GM18861 (cell line): ENCODE measurements at regions not wholly inside any gene's neighbourhood (a gene's known extent, or its start where the extent isn't known, plus 50 kb on each side); places are given as distances from the start of the nearest gene placed in this dataset.
"Not testable (repeated sequence)": the region's sequence is repeated elsewhere in the genome, so short reads cannot be mapped to it uniquely, and the experiment has no call there.

Source experiments
- ATAC-seq: cut with Tn5 transposase; IDR thresholded peaks from one replicate; pipeline ENCODE4 v1.9.1; 2021; ENCODE audit not compliant: unreplicated experiment

- ATAC-seq = no peak
These were observed 732.1 kb upstream of the RIOK2 start for GRCh38 chr5:97915106-97915505.

DNA sequence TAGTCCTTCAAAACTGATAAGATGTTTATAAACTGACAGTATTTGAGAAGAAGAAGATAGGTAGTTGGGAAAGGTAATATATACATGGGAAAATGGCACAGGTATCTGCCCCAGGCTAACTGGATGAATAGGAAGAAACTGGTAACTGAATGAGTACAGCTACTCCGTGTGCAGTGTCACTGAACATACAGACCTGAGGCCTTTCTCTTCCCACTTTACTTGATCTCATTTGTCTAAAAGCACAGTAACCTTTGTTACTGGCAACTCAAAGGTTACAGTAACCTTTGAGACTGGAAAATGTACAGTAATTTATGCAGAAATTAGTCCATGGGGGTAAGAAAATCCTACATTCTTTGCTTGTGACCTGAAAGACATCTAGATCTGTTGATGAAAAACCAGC lies 735.0 kb upstream of the RIOK2 start:
- no peak for ATAC-seq

DNA sequence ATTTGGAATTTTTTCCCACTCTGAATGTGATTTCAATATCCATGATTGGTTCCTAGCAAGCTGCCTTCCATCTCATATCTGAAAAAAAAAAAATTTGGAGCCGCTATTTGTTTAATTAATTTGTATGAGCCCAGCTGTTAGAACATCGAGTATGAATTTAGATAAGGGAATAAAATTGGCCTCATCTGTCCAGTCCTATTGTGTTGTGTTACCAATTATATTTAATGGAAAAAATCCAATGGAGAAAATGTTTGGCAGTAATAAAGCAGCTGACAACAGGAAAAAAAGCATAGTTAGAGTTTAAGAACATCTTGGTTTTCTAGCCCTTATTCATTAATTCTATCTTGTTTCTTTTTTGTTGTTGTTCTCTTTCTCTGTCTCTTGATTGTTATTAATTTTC lies 735.6 kb upstream of the RIOK2 start:
- ATAC-seq = no peak

DNA sequence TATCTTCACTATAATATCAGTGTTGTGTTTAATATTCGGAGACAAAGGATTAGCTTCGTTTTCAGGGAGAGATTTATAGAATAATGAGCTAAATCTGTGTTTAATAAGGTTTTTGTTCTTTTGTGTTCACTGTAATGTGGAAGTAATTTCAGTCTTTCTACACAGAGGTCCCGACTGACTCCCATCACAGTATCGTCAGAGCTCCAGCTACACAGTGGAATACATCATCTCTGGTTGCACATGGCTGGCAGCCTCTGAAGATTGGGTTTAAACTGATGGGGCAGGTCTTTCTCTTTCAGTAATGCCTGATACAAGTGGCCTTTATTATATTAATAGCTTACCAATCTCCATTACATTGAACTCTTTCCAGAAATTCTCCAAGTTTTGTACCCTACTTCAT lies 736.7 kb upstream of the RIOK2 start:
- ATAC-seq = no peak

DNA sequence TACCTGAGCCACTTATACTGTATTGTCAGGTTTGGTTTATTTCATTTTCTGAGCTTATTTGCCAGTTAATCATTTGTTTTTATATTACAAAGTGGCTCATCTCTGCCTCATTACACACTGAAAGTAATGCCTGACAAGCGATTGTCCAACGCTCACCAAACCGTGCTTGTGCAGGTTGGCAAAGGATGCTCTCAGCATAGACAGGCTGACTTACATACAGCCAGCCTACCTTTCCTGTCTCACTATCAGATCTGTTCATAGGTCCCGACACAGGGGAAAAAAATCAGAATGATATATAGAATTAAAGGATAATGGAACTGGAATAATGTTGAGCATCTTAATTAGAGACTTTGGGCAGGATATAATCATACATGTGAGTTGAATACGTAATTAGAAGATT lies 739.7 kb upstream of the RIOK2 start:
- ATAC-seq = no peak

GRCh38 chr5:97923496-97923895 lies 740.4 kb upstream of the RIOK2 start:
- ATAC-seq = peak; percentile 67

DNA sequence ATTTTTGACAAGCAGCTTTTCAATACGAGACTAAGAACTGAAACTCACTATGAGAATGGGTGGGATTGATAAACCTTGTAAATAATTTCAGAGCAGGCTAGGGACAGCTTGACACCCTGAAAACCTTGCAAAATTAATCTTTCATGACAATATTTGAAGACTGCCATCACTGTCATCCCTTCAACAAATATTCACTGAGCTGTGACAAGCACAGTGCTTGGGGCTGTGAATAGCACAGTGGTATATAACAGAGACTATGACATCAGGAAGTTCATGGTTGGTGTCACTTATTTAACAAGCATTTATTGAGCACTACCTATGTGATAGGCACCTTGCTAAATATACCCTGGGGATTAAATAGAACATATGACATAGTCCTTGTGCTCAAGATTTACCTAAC lies 741.0 kb upstream of the RIOK2 start:
- peak; percentile 77 for ATAC-seq

DNA sequence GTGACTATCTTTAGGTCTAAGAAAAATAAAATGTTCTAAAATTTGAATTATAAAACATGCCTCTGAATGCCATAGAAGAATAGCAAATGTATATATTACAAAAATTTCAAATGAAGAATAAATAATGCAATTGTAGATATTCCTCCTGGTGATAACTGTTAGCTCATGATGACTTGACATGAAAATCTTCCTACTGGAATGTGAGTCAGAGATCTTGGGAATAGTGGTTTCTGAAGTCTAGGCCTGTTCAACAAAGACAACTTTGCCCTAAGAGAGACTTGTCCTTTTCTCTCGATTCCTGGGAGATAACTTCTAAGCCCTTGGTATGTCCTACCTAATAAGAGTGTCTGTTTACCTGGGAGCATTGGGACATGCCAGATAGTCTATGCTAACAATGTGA lies 746.3 kb upstream of the RIOK2 start:
- ATAC-seq = no peak

DNA sequence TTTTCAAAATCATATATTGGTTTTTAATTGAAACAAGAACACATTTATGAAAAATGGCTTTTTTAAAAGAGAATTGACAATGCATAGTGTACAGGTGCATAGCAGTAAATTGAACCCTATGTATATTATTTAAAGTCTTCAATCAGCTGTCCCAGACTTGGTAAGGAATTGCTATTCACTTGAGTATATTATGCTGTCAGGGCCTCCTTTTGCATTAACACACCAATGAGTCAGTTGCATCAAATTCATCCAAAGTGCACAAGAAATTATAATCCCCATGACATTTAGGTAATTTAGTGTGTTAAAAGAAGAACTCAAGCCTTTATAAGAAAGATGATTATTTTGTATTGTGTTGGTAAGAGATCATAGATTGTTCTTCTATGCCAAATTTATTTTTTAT lies 748.8 kb upstream of the RIOK2 start:
- ATAC-seq = no peak

- ATAC-seq = no peak
These were observed 753.2 kb upstream of the RIOK2 start for GRCh38 chr5:97936231-97936630.

GRCh38 chr5:97937846-97938245 lies 754.8 kb upstream of the RIOK2 start:
- ATAC-seq = no peak

DNA sequence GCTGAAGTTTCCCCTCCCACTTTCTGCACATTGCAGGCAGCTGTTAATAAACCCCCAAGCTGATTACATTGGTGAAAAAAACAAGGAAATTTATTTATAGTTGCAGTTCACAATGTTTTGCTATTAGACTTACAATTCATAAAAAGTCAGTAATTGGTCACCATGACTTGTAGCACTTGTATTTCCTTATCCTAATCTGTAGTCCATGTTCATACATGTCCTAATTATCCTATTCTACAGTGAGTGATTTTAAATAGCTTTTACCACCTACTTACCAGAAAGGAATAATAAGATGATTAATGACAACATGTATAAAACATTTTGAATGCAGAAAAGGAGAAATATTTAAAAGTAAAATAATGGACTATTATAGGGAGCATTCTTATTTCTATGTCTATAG lies 760.0 kb upstream of the RIOK2 start:
- no peak for ATAC-seq

DNA sequence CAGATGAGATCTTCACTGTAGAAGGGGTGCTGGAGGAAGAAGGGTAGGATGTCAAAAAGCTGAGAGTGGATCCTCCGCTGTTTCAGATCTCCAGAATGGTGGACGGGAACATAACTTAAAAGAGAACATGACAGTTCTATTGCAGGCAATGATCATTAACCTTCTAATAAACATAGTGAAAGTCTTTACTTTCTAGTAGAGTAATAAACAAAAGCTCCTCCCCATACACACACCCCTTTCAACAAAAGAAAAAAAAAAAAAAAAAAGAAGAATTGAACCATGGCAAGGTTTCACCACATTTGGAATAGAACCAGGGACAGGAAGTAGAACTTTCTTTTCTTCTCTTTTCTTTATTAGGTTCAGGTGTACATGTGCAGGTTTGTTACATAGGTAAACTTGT lies 768.1 kb upstream of the RIOK2 start:
- ATAC-seq = no peak

DNA sequence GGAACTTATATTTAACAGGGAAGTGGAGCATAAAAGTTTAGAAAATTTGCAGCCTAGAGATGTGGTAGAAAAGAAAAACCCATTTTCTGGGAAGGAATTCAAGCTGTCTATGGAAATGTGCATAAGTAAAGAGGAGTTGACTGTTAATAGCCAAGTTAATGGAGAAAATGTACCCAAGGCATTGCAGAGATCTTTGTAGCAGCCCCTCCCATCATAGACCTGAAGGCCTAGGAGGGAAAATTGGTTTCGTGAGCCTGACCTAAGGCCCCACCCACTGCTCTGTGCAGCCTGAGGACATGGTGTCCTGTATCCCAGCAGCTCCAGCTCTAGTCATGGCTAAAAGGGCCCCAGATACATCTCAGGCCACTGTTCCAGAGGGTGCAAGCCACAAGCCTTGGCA lies 772.4 kb upstream of the RIOK2 start:
- ATAC-seq = no peak

GRCh38 chr5:97967292-97967691 lies 784.2 kb upstream of the RIOK2 start:
- no peak for ATAC-seq

GRCh38 chr5:97968346-97968745 lies 785.3 kb upstream of the RIOK2 start:
- ATAC-seq = no peak

- ATAC-seq = no peak
These were observed 793.7 kb upstream of the RGMB start for GRCh38 chr5:97979740-97980139.

DNA sequence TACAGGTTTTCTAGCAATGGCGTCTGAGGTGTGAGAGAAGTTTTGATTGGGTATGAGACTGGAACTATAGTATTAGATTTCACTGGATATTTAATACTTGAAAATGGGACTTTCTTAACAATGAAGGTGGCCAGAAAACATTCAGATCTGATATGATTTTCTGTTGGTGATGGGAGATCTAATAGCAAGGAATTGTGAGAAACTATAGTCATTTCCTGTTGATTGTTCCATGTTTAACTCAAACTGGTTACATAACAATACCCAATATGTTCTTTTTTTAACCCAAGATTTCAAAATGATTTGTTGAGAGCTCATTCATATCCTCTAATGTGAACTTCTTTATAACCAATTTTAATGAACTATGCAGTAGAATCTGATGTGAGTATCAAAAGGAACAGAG lies 793.2 kb upstream of the RGMB start:
- no peak for ATAC-seq

DNA sequence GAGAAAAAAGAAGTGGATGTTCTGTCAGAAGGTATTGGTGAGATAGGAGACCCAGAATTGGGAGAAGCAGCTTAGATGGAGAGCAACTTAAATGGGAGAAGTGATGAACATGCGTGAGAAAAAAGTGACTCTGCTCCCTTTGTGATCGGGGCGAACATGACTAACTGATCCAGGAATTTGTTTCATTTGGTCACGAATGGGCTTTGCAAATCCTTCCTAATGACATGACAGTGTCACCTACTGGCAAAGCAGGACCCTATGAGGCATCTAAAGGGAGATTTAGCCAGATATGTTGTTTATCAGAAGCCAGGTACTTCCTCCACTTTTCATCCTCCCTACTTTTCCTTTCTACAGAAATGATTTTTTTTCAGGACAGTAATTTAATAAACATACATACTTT lies 787.4 kb upstream of the RGMB start:
- ATAC-seq = no peak

- no peak for ATAC-seq
These were observed 782.2 kb upstream of the RGMB start for GRCh38 chr5:97991236-97991635.

DNA sequence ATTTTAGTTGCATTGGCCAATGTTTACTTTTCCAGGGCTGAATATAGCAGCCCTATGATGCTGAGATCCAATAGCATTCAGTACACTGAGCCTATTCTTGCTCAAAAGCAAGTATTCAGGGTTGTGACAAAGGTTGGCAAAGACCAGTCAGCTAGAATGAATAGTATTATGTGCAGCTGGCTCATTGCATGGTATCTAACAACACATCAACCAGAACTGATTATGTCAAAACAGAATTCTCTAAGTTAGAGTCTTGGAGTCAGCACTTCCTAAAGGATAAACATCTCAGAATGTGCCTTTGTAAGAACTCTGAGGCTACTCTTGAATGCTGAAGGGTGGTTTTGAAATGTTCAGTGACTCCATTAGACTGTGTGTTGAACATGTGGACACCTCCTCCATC lies 774.5 kb upstream of the RGMB start:
- ATAC-seq = no peak

DNA sequence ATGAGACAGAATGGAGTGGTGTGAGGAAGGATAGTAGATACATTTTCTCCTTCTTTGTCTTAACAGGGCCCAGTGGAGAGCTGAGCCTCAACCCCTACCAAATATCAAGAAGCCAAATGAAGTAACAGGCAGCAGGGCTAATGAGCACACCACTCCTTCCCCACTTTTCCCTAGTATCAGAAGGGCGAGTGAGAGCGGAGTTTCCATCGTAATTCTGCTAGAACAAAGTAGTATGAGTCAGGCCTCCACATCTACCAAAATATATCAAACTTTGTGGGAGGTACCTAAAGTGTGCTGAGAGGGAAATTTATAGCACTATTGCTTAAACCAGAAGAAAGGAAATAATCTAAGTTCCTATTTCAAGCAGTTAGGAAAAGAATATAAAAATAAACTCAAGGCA lies 769.0 kb upstream of the RGMB start:
- no peak for ATAC-seq

DNA sequence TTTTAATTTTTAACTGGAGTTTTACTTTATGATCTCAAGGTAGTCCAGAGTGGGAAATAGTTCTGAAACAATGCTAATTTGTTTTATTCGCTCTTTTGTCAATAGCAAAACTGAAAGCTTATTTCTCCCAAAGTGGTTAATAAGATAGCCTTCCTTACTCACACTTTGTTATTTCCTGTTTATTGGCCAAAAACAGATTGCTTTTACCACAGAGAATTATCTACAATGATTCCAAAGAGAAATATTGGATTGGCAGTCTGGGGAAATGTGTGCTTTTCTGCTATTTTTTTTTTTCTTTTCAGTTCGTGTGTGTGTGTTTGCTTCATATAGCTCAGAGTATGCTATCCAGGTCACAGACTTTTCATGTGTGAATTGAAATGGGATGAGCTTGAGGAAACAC lies 756.7 kb upstream of the RGMB start:
- no peak for ATAC-seq

DNA sequence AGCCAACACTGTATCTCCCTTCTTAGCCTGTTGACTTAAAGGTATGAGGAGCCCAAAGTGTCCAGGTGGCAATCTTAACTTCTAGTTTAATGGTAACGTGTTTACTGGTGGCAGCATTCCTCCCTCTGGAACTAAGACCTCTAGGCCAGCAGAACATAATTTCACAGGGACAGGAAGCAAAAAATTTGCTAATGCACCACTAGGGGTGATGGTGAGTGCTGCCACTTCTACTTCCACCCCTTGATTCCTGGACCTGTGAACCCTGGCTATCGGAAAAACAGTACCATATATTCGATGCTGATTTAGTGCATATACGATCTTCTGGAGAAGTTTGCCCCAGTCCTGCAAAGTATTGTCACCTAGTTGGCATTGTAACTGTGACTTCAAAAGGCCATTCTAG lies 743.2 kb upstream of the RGMB start:
- ATAC-seq = not testable (repeated sequence)
